HCT116 (cell line): ENCODE measurements at regions not wholly inside any gene's neighbourhood (a gene's known extent, or its start where the extent isn't known, plus 50 kb on each side); places are given as distances from the start of the nearest gene placed in this dataset.

Source experiments
- ATAC-seq: fragments of 200-7000 bp; cut with Tn5 transposase; 2 replicates; pipeline ENCODE4 v1.9.1; 2020; ENCODE audit warnings: mild to moderate bottlenecking, moderate library complexity
- BruUV-seq: library from RNA; stranded (reverse); fragments of 400-500 nt; replicated peaks from 2 replicates; lab custom pipeline; 2021; lab: Mats Ljungman, UMichigan
- CTCF ChIA-PET: fragments of 300-600 bp; sonication (Branson Sonifier 250); formaldehyde crosslinking; loops from one replicate; lab custom pipeline; 2021; ENCODE audit warnings: antibody characterized with exemption; lab: Charles Lee
- POLR2A ChIA-PET: fragments of 300-600, 350-600 bp; sonication (Branson Sonifier 250); formaldehyde crosslinking; loops from one replicate; lab custom pipeline; 2021; ENCODE audit warnings: antibody characterized with exemption; lab: Charles Lee
- RAD21 ChIA-PET, 2 experiments: fragments of 300-600 bp; sonication (Branson Sonifier 250); formaldehyde crosslinking; loops; one replicate each; lab custom pipeline; 2023; ENCODE audit warnings: low total read pairs in 2 of 2; ENCODE audit not compliant: uncharacterized antibody in 2 of 2, unreplicated experiment in 2 of 2, low non-redundant PET in 1 of 2; lab: Charles Lee
- DNase-seq: peaks from one replicate; pipeline ENCODE4 v3.0.0-alpha.2; 2010; ENCODE audit warnings: low read depth, low spot score
- H2AFZ ChIP-seq: fragments of 200-600 bp; shearing (Covaris generic), sonication (generic); 2 replicates; pipeline ENCODE4 v1.6.1; 2017; ENCODE audit warnings: low read depth, mixed run types, mixed read lengths, antibody characterized with exemption, low read length; ENCODE audit not compliant: poor library complexity, severe bottlenecking
- H3K27ac ChIP-seq: 2 replicates; pipeline ENCODE4 v1.5.1; 2012; ENCODE audit warnings: low read depth, low read length
- H3K27me3 ChIP-seq: fragments of 200-600 bp; sonication (generic); 2 replicates; pipeline ENCODE4 v1.6.1; 2016; ENCODE audit warnings: mixed run types, low read length, mixed read lengths; ENCODE audit not compliant: insufficient read depth
- H3K36me3 ChIP-seq, 2 experiments: fragments of 200-500 bp in 1 of 2; fragments of 200-600 bp in 1 of 2; sonication (Bioruptor generic) in 1 of 2; sonication (generic) in 1 of 2; 2 replicates each; pipeline versions ENCODE4 v1.5.1 to v1.6.1; 2014 to 2016; ENCODE audit warnings: low read length in 2 of 2, inconsistent platforms in 1 of 2, mixed read lengths in 1 of 2, mixed run types in 1 of 2; ENCODE audit not compliant: insufficient read depth in 2 of 2, control insufficient read depth in 1 of 2
- H3K4me1 ChIP-seq, 2 experiments: fragments of 200-600 bp in 1 of 2; sonication (generic) in 1 of 2; 2 replicates each; pipeline versions ENCODE4 v1.5.1 to v1.6.1; 2012 to 2017; ENCODE audit warnings: low read length in 2 of 2, inconsistent platforms in 1 of 2, mild to moderate bottlenecking in 1 of 2, mixed read lengths in 1 of 2, mixed run types in 1 of 2, moderate library complexity in 1 of 2; ENCODE audit not compliant: insufficient read depth in 2 of 2, control insufficient read depth in 1 of 2
- H3K4me2 ChIP-seq: fragments of 200-600 bp; sonication (generic); 2 replicates; pipeline ENCODE4 v1.6.1; 2017; ENCODE audit warnings: mixed run types, low read length, mixed read lengths
- H3K4me3 ChIP-seq, 2 experiments: fragments of 200-600 bp in 1 of 2; sonication (generic) in 1 of 2; replicated peaks in 1 of 2; 2 replicates each; pipeline ENCODE4 v1.5.1; 2011 to 2016; ENCODE audit warnings: low read length in 2 of 2, control low read depth in 1 of 2, low read depth in 1 of 2, mild to moderate bottlenecking in 1 of 2, mixed read lengths in 1 of 2, mixed run types in 1 of 2
- H3K79me2 ChIP-seq: fragments of 200-600 bp; sonication (generic); 2 replicates; pipeline ENCODE4 v1.6.1; 2017; ENCODE audit warnings: mild to moderate bottlenecking, mixed run types, low read length, moderate library complexity, mixed read lengths; ENCODE audit not compliant: insufficient read depth
- H3K9ac ChIP-seq: fragments of 200-600 bp; sonication (generic); 2 replicates; pipeline ENCODE4 v1.6.1; 2016; ENCODE audit warnings: low read length, mixed read lengths
- H3K9me2 ChIP-seq: fragments of 200-600 bp; sonication (generic), shearing (Covaris generic); 2 replicates; pipeline ENCODE4 v1.6.1; 2017; ENCODE audit warnings: mixed run types, mild to moderate bottlenecking, moderate library complexity; ENCODE audit not compliant: insufficient read depth
- H3K9me3 ChIP-seq, 2 experiments: fragments of 200-500 bp in 1 of 2; fragments of 200-600 bp in 1 of 2; sonication (Bioruptor generic) in 1 of 2; sonication (generic) in 1 of 2; 2 replicates each; pipeline ENCODE4 v1.6.1; 2014 to 2017; ENCODE audit warnings: low read length in 2 of 2, mixed read lengths in 2 of 2, inconsistent platforms in 1 of 2, low read depth in 1 of 2, mild to moderate bottlenecking in 1 of 2, mixed run types in 1 of 2, moderate library complexity in 1 of 2; ENCODE audit not compliant: control insufficient read depth in 1 of 2, insufficient read depth in 1 of 2
- H4K20me1 ChIP-seq: fragments of 200-600 bp; sonication (generic), shearing (Covaris generic); 2 replicates; pipeline ENCODE4 v1.6.1; 2017; ENCODE audit warnings: mixed run types, mild to moderate bottlenecking, moderate library complexity; ENCODE audit not compliant: insufficient read depth
- ATF3 ChIP-seq: IDR thresholded peaks from 2 replicates; pipeline ENCODE4 v1.6.1; 2012
- CEBPB ChIP-seq: IDR thresholded peaks from 2 replicates; pipeline ENCODE4 v1.6.1; 2012; ENCODE audit warnings: low read depth
- EGR1 ChIP-seq: IDR thresholded peaks from 2 replicates; pipeline ENCODE4 v1.6.1; 2012; ENCODE audit warnings: low read depth
- ELF1 ChIP-seq: IDR thresholded peaks from 2 replicates; pipeline ENCODE4 v1.6.1; 2012; ENCODE audit warnings: low read depth, borderline replicate concordance
- EZH2 ChIP-seq: fragments of 200-600 bp; sonication (generic); IDR thresholded peaks from 2 replicates; pipeline ENCODE4 v1.6.1; 2017; ENCODE audit warnings: antibody characterized with exemption, mixed run types
- EZH2phosphoT487 ChIP-seq: fragments of 200-600 bp; IDR thresholded peaks from 2 replicates; pipeline ENCODE4 v1.6.1; 2018; ENCODE audit warnings: antibody characterized with exemption, borderline replicate concordance
- FOSL1 ChIP-seq: IDR thresholded peaks from 2 replicates; pipeline ENCODE4 v1.6.1; 2012; ENCODE audit warnings: low read depth
- MAX ChIP-seq: IDR thresholded peaks from 2 replicates; pipeline ENCODE4 v1.6.1; 2012
- POLR2A ChIP-seq: IDR thresholded peaks from 2 replicates; pipeline ENCODE4 v1.7.0; 2011; ENCODE audit warnings: borderline replicate concordance; ENCODE audit not compliant: insufficient read depth, insufficient read length; ENCODE audit errors: extremely low read depth
- POLR2AphosphoS5 ChIP-seq: IDR thresholded peaks from 2 replicates; pipeline ENCODE4 v1.6.1; 2011; ENCODE audit warnings: mild to moderate bottlenecking, low read depth, low read length, moderate library complexity
- REST ChIP-seq: IDR thresholded peaks from 2 replicates; pipeline ENCODE4 v1.6.1; 2012; ENCODE audit warnings: low read depth
- SRF ChIP-seq: IDR thresholded peaks from 2 replicates; pipeline ENCODE4 v1.6.1; 2012; ENCODE audit warnings: low read depth
- TCF7L2 ChIP-seq: IDR thresholded peaks from 2 replicates; pipeline ENCODE4 v1.7.0; 2011; ENCODE audit warnings: borderline replicate concordance, inconsistent platforms; ENCODE audit not compliant: insufficient read depth, insufficient read length; ENCODE audit errors: extremely low read depth
- ZBTB33 ChIP-seq: IDR thresholded peaks from 2 replicates; pipeline ENCODE4 v1.6.1; 2011; ENCODE audit warnings: mild to moderate bottlenecking, low read length, moderate library complexity; ENCODE audit not compliant: insufficient replicate concordance; ENCODE audit errors: extremely low read depth
- ZFX ChIP-seq: fragments of 450-650 bp; IDR thresholded peaks from 2 replicates; pipeline ENCODE4 v1.6.1; 2017
- intact Hi-C: fragments of 100-400 bp; cut with micrococcal nuclease; formaldehyde crosslinking; loops from 2 replicates; pipeline ENCODE4 v1.10.0; 2022

- Histone ChIP-seq H3K9ac (no peak overlapping the region), H4K20me1 (no peaks in the 10 kb centered on the region), H3K9me3 (no peaks in the 10 kb centered on the region), H3K79me2 (no peaks in the 10 kb centered on the region), H3K4me3 (no peak overlapping the region), H3K4me2 (no peak overlapping the region), H3K4me1 (no peaks in the 10 kb centered on the region), H3K27ac (no peak overlapping the region), H3K27me3 (no peaks in the 10 kb centered on the region), H3K36me3 (no peaks in the 10 kb centered on the region), H2AFZ (no peak overlapping the region), H3K9me2 (no peaks in the 10 kb centered on the region)
- ChIA-PET CTCF (no interaction called here), POLR2A (no interaction called here), RAD21 (no interaction called here)
- BruUV-seq, result no TSS peak
- TF ChIP-seq FOSL1 (no peak), ZBTB33 (no peak), TCF7L2 (no peak)
- DNase-seq, result no peak
- intact Hi-C loops, result no loop called here
- no peak for ATAC-seq
These were observed 502.0 kb upstream of the VRK2 start for GRCh38 chr2:57544624-57545023.

- POLR2A ChIA-PET, result no interaction called here
- no peak overlapping the region for H2AFZ ChIP-seq
- DNase-seq, result no peak
- intact Hi-C loops, result no loop called here
- no TSS peak for BruUV-seq
- ATAC-seq, result no peak
- no peaks in the 10 kb centered on the region for H3K27me3 ChIP-seq
- H3K9ac ChIP-seq, result no peak overlapping the region
- CTCF ChIA-PET, result no interaction called here
- no peaks in the 10 kb centered on the region for H3K36me3 ChIP-seq
- peaks cover 3 to 4% of the 10 kb centered on the region in 2 experiments; a peak in 1 of 4 replicates for H3K9me3 ChIP-seq
- no peak overlapping the region for H3K4me2 ChIP-seq
- no peaks in the 10 kb centered on the region for H4K20me1 ChIP-seq
- no peaks in the 10 kb centered on the region for H3K79me2 ChIP-seq
- RAD21 ChIA-PET, result no interaction called here
- H3K9me2 ChIP-seq, result no peaks in the 10 kb centered on the region
- no peak overlapping the region for H3K4me3 ChIP-seq
- H3K4me1 ChIP-seq, result no peaks in the 10 kb centered on the region
- no peak overlapping the region for H3K27ac ChIP-seq
- TF ChIP-seq EZH2, result no peak
- no peak for TF ChIP-seq SRF
- TF ChIP-seq CEBPB, result no peak
- TF ChIP-seq EGR1, result no peak
- no peak for TF ChIP-seq TCF7L2
- no peak for TF ChIP-seq POLR2A
- TF ChIP-seq MAX, result no peak
- TF ChIP-seq ATF3, result no peak
- TF ChIP-seq FOSL1, result no peak
- no peak for TF ChIP-seq POLR2AphosphoS5
- TF ChIP-seq EZH2phosphoT487, result no peak
- TF ChIP-seq REST, result no peak
- TF ChIP-seq ELF1, result no peak
- no peak for TF ChIP-seq ZFX
These were observed 500.1 kb upstream of the VRK2 start for GRCh38 chr2:57546478-57546877.
